ENCODE measurements at regions not wholly inside any gene's neighbourhood (a gene's known extent, or its start where the extent isn't known, plus 50 kb on each side); places are given as distances from the start of the nearest gene placed in this dataset.

DNA sequence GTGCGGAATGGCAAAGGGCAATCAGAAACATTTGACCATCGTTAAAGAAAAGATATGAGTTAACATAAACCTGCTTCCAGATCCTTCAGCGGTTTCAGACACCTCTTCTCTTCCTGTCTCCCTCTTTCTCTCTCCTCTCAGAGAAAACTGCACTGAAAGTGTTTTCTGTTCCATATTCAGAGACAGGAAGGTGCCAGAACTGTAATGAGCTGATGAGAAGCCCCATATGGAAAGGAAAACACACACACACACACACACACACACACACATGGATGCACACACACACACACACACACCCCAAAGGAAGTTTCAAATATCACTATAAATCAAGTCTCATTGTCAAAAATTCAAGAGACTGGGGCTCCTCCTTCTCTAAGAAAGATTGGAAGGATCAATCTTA is 515.5 kb downstream of the NUF2 start:
- ChIA-PET POLR2A (no interaction called here), CTCF (no interaction called here)
- DNase-seq (ENCODE audit: extremely low spot score): no peak
- TF ChIP-seq, protein P1, sequence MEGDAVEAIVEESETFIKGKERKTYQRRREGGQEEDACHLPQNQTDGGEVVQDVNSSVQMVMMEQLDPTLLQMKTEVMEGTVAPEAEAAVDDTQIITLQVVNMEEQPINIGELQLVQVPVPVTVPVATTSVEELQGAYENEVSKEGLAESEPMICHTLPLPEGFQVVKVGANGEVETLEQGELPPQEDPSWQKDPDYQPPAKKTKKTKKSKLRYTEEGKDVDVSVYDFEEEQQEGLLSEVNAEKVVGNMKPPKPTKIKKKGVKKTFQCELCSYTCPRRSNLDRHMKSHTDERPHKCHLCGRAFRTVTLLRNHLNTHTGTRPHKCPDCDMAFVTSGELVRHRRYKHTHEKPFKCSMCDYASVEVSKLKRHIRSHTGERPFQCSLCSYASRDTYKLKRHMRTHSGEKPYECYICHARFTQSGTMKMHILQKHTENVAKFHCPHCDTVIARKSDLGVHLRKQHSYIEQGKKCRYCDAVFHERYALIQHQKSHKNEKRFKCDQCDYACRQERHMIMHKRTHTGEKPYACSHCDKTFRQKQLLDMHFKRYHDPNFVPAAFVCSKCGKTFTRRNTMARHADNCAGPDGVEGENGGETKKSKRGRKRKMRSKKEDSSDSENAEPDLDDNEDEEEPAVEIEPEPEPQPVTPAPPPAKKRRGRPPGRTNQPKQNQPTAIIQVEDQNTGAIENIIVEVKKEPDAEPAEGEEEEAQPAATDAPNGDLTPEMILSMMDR (IDR thresholded peaks at IDR 0.05; ENCODE audit: control extremely low read depth, extremely low read depth, low read depth, missing control alignments): no peak

GRCh38 chr1:163842571-163842970 is 520.8 kb downstream of the NUF2 start:
- CTCF ChIA-PET: interaction anchor here (0.9 to 2.4 kb wide), 3 partner anchors 14 to 23 kb away, joined by 3 to 5 read pairs (median 3); no protein-coding TSS in a partner anchor

DNA sequence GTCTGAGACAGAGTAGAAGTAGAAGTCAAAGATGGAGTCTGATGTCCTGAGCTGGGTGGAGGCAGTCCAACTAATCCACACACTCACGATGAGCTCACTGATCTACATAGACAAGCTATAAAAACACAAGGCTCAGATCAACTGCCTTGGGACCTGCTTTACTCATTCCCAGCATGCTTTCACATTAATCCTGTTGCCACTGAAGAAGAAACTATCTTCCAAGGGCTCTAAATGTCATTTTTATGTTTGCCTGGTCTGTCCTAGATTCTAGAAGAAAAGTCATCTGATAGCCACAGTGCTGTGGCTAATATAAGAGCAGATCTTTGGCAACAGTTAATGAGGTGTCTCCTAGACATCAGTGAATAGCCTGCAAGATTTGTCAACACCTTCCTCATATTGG is 522.7 kb downstream of the NUF2 start:
- CTCF ChIA-PET: interaction anchor here (0.9 to 2.4 kb wide), 5 partner anchors 12 to 30 kb away, joined by 3 to 5 read pairs (median 4); no protein-coding TSS in a partner anchor
- TF ChIP-seq, protein P1 (IDR thresholded peaks at IDR 0.05; ENCODE audit: control extremely low read depth, extremely low read depth, low read depth, missing control alignments): no peak
- DNase-seq (ENCODE audit: extremely low spot score): no peak
- POLR2A ChIA-PET: no interaction called here

More at GRCh38 chr1:163842571-163842970, 520.8 kb downstream of the NUF2 start:
- TF ChIP-seq, protein P1 (IDR thresholded peaks at IDR 0.05; ENCODE audit: control extremely low read depth, extremely low read depth, low read depth, missing control alignments): no peak
- POLR2A ChIA-PET: no interaction called here
- DNase-seq (ENCODE audit: extremely low spot score): no peak

DNA sequence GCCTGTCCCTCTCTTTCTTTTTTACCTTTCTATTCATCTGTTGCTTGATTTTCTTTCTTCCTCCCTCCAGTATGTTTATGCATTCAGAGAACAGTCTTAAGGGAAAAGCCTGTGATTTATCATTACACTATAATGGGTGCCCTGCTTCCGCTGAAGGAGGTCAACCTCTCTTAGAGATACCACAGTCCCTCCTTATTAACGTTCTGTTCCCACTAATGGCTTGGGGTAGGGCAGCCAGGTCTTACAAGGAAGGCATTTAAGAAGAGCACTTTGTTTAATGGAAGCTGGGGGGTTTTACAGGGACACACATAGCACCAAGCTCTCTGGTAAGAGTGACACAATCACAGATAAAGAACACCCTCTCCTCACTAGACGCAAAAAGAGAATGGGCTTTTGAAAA is 523.5 kb downstream of the NUF2 start:
- ChIA-PET CTCF (no interaction called here), POLR2A (no interaction called here)
- DNase-seq (ENCODE audit: extremely low spot score): no peak
- TF ChIP-seq, protein P1 (IDR thresholded peaks at IDR 0.05; ENCODE audit: control extremely low read depth, extremely low read depth, low read depth, missing control alignments): no peak

DNA sequence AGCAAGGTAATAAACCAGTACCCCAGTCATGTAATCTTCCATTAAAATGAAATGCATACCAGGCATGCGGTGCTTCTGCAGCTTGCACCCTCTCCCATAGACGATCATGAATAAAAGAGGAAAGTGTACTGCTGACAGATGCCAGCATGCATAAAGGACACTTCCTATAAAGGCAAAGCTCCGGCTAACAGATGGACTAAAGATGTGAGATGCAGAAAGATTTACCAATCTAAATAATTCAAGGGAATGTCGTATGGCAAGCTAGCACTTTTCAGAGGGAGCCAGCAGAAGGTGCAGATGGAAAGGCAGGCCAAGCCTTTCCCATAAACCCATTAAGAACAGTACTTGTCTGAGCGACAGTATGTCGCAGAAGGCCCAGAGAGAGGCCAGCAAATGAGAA is 542.0 kb downstream of the NUF2 start:
- ChIA-PET POLR2A (no interaction called here), CTCF (no interaction called here)
- TF ChIP-seq, protein P1 (IDR thresholded peaks at IDR 0.05; ENCODE audit: control extremely low read depth, extremely low read depth, low read depth, missing control alignments): no peak
- DNase-seq (ENCODE audit: extremely low spot score): no peak

- CTCF ChIA-PET: no interaction called here
- POLR2A ChIA-PET: no interaction called here
- no peak for DNase-seq (ENCODE audit: extremely low spot score)
- TF ChIP-seq, protein P1 (IDR thresholded peaks at IDR 0.05; ENCODE audit: control extremely low read depth, extremely low read depth, low read depth, missing control alignments): no peak
Measured at GRCh38 chr1:163864207-163864606, 542.5 kb downstream of the NUF2 start.

DNA sequence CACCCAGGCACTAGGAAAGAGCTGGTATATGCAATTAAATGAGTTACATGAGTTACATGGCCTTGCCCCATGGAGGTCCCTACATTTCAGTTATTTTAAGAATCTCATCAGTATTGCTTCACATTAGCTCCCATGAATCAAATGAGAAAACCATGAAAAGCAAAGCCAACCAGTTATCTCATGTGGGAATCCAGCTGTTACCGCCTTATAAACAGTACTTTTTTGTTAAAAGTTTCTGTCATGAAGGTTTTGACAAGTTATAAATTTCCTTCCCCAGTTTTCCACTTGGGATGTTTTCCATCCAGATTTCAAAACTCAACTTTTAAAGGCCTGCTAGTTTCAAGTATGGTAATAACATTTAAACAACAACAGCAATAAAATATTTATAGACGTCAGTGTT is 544.8 kb downstream of the NUF2 start:
- CTCF ChIA-PET: interaction anchor here (1.3 kb wide), 1 partner anchor 24 kb away, joined by 3 read pairs; no protein-coding TSS in a partner anchor
- TF ChIP-seq, protein P1 (IDR thresholded peaks at IDR 0.05; ENCODE audit: control extremely low read depth, extremely low read depth, low read depth, missing control alignments): no peak
- POLR2A ChIA-PET: no interaction called here
- DNase-seq (ENCODE audit: extremely low spot score): no peak
